ENCODE measurements at regions not wholly inside any gene's neighbourhood (a gene's known extent, or its start where the extent isn't known, plus 50 kb on each side); places are given as distances from the start of the nearest gene placed in this dataset.

DNA sequence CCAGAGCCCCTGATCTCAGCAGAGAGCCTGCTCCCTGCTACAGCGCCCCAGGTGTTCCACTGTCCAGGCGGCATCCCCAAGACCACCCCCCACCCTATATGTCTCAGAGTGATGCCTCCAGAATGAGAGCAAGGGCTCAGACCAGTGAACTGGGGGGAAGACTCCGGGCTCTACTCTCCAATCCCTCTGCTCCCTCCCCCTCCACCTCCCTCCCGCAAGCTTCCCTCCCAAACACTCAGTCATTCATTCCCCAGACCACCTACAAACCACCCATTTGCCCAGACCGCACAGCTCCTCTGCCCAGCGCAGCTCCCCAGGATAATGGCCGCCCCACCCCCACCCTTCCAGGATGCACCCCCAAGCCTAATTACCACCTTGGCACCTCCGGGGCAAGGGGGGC is 59.4 kb upstream of the TAC4 start:
- no peak for DNase-seq (ENCODE audit: low read depth, low spot score)
- Histone ChIP-seq H4K20me1 (ENCODE audit: control insufficient read depth, extremely low read depth, insufficient read depth, low read length) (peaks cover 3% of the 10 kb centered on the region), H3K4me3 (ENCODE audit: control insufficient read depth in 2 of 3, extremely low read depth in 1 of 3, insufficient read depth in 2 of 3, low read depth in 1 of 3, low read length in 3 of 3) (no peak overlapping the region), H3K36me3 (ENCODE audit: control insufficient read depth in 2 of 2, extremely low read depth in 1 of 2, insufficient read depth in 2 of 2, low read length in 2 of 2) (no peaks in the 10 kb centered on the region), H3K79me2 (ENCODE audit: control insufficient read depth, insufficient read depth, low read length) (no peaks in the 10 kb centered on the region), H3K4me2 (ENCODE audit: control insufficient read depth, extremely low read depth, insufficient read depth, low read depth, low read length) (no peak overlapping the region), H3K4me1 (ENCODE audit: control insufficient read depth, extremely low read depth, insufficient read depth, low read length) (peaks cover 12% of the 10 kb centered on the region), H3K27ac (ENCODE audit: control insufficient read depth, insufficient read depth, low read length) (no peak overlapping the region), H3K27me3 (ENCODE audit: control insufficient read depth, extremely low read depth, insufficient read depth, low read length) (peaks cover 65% of the 10 kb centered on the region), H2AFZ (ENCODE audit: control insufficient read depth, low read length) (no peak overlapping the region), H3K9me1 (ENCODE audit: control insufficient read depth, extremely low read depth, insufficient read depth, low read length) (no peaks in the 10 kb centered on the region), H3K9ac (ENCODE audit: control insufficient read depth, extremely low read depth, insufficient read depth, low read length) (no peak overlapping the region), H3K9me3 (ENCODE audit: control insufficient read depth, low read depth, low read length) (no peaks in the 10 kb centered on the region)
- TF ChIP-seq, protein P1, sequence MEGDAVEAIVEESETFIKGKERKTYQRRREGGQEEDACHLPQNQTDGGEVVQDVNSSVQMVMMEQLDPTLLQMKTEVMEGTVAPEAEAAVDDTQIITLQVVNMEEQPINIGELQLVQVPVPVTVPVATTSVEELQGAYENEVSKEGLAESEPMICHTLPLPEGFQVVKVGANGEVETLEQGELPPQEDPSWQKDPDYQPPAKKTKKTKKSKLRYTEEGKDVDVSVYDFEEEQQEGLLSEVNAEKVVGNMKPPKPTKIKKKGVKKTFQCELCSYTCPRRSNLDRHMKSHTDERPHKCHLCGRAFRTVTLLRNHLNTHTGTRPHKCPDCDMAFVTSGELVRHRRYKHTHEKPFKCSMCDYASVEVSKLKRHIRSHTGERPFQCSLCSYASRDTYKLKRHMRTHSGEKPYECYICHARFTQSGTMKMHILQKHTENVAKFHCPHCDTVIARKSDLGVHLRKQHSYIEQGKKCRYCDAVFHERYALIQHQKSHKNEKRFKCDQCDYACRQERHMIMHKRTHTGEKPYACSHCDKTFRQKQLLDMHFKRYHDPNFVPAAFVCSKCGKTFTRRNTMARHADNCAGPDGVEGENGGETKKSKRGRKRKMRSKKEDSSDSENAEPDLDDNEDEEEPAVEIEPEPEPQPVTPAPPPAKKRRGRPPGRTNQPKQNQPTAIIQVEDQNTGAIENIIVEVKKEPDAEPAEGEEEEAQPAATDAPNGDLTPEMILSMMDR (optimal IDR thresholded peaks at IDR 0.05 in 1 of 3, IDR thresholded peaks at IDR 0.05 in 1 of 3, conservative IDR thresholded peaks at IDR 0.05 in 1 of 3; ENCODE audit: extremely low read depth in 1 of 3, insufficient read depth in 2 of 3, low read length in 3 of 3): no peak
- no peak for TF ChIP-seq EZH2 (IDR thresholded peaks at IDR 0.05; ENCODE audit: low read length)
- dilution Hi-C loops (cut with MboI; ENCODE audit: extremely low pct_ligation_motif_present, low sequenced_read_pairs): no loop called here
- no peak for FAIRE-seq

GRCh38 chr17:49908782-49909714 is 59.9 kb upstream of the DLX4 start:
- Histone ChIP-seq H3K79me2 (ENCODE audit: control insufficient read depth, insufficient read depth, low read length) (no peaks in the 10 kb centered on the region), H3K9me1 (ENCODE audit: control insufficient read depth, extremely low read depth, insufficient read depth, low read length) (no peaks in the 10 kb centered on the region), H3K4me2 (ENCODE audit: control insufficient read depth, extremely low read depth, insufficient read depth, low read depth, low read length) (no peak overlapping the region), H3K9me3 (ENCODE audit: control insufficient read depth, low read depth, low read length) (no peaks in the 10 kb centered on the region), H3K4me1 (ENCODE audit: control insufficient read depth, extremely low read depth, insufficient read depth, low read length) (peaks cover 7% of the 10 kb centered on the region), H2AFZ (ENCODE audit: control insufficient read depth, low read length) (no peak overlapping the region), H3K27me3 (ENCODE audit: control insufficient read depth, extremely low read depth, insufficient read depth, low read length) (peaks cover 63% of the 10 kb centered on the region), H3K4me3 (ENCODE audit: control insufficient read depth in 2 of 3, extremely low read depth in 1 of 3, insufficient read depth in 2 of 3, low read depth in 1 of 3, low read length in 3 of 3) (no peak overlapping the region), H3K36me3 (ENCODE audit: control insufficient read depth in 2 of 2, extremely low read depth in 1 of 2, insufficient read depth in 2 of 2, low read length in 2 of 2) (no peaks in the 10 kb centered on the region), H4K20me1 (ENCODE audit: control insufficient read depth, extremely low read depth, insufficient read depth, low read length) (peaks cover 3% of the 10 kb centered on the region), H3K27ac (ENCODE audit: control insufficient read depth, insufficient read depth, low read length) (no peak overlapping the region), H3K9ac (ENCODE audit: control insufficient read depth, extremely low read depth, insufficient read depth, low read length) (no peak overlapping the region)
- TF ChIP-seq EZH2 (IDR thresholded peaks at IDR 0.05; ENCODE audit: low read length): no peak
- no peak for FAIRE-seq
- no peak for DNase-seq (ENCODE audit: low read depth, low spot score)
- dilution Hi-C loops (cut with MboI; ENCODE audit: extremely low pct_ligation_motif_present, low sequenced_read_pairs): no loop called here

Data from keratinocyte (primary cell).